Body of pancreas (tissue), 4 donors: ENCODE measurements at regions not wholly inside any gene's neighbourhood (a gene's known extent, or its start where the extent isn't known, plus 50 kb on each side); places are given as distances from the start of the nearest gene placed in this dataset.

Source experiments
- ATAC-seq: fragments of 150-250 bp; one replicate; pipeline ENCODE4 v1.9.1; 2016
- DNase-seq, 4 donors: peaks; one replicate each; pipeline ENCODE4 v3.0.0-alpha.2; 2019
- H3K27ac ChIP-seq, 4 donors: fragments of 200-600 bp; sonication (generic); 1 replicate in 3 of 4; 2 replicates in 1 of 4; pipeline versions ENCODE4 v1.5.1 to v1.6.1; 2016 to 2019; ENCODE audit warnings: mild to moderate bottlenecking in 1 of 4, mixed read lengths in 1 of 4, moderate library complexity in 1 of 4
- H3K27me3 ChIP-seq, 2 donors: fragments of 200-600 bp; sonication (generic); one replicate each; pipeline ENCODE4 v1.6.0; 2016; ENCODE audit warnings: mild to moderate bottlenecking in 1 of 2
- H3K36me3 ChIP-seq, 2 donors: fragments of 200-600 bp; sonication (generic); replicated peaks in 1 of 2; 2 replicates each; pipeline ENCODE4 v1.5.1; 2016; ENCODE audit warnings: low read depth in 2 of 2; ENCODE audit not compliant: insufficient read depth in 1 of 2
- H3K4me1 ChIP-seq: fragments of 200-600 bp; sonication (generic); one replicate; pipeline ENCODE4 v1.6.0; 2016
- H3K4me3 ChIP-seq, 2 donors: fragments of 200-600 bp; sonication (generic); 1 replicate in 1 of 2; 2 replicates in 1 of 2; pipeline ENCODE4 v1.5.1; 2016 to 2019
- H3K9me3 ChIP-seq, 3 donors: fragments of 200-600 bp; sonication (generic); 1 replicate in 2 of 3; 2 replicates in 1 of 3; pipeline ENCODE4 v1.5.1; 2016
- CTCF ChIP-seq, 7 experiments: fragments of 450-650 bp in 4 of 7; fragments of 200-600 bp in 3 of 7; sonication (generic) in 3 of 7; IDR thresholded peaks; one replicate each; pipeline ENCODE4 v1.5.1; 2016 to 2019; ENCODE audit warnings: antibody characterized with exemption in 7 of 7
- POLR2A ChIP-seq, 3 donors: fragments of 450-650 bp; IDR thresholded peaks; one replicate each; pipeline ENCODE4 v1.6.1; 2016; ENCODE audit warnings: antibody characterized with exemption in 3 of 3, mild to moderate bottlenecking in 2 of 3
- WGBS, 2 donors: methylation state at CpG; one replicate each; pipeline ENCODE4 v1.1.5; 2017; 5-methylcytosine and 5-hydroxymethylcytosine counted together
- intact Hi-C: fragments of 100-400 bp; cut with DNase I; formaldehyde crosslinking; loops from one replicate; pipeline ENCODE4 v1.15.1; 2023

DNA sequence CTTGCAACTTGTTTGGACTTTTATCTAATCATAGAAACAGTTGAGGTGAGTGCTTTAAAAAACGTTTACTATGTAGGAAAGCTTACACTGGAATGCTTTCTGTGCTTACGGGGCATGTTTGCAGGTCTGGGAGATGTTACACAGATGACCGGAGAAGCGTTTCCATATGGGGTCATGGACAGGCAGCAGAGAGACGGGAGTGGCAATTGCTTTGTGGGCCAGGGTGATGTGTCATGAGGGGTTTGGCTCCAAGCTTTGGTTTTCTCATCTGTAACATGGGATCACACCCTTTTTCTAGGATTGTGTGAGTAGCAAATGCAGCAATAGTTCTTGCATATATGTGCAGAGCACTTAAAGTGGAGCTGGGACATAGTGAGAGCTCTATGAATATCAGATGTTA lies 174.8 kb upstream of the MKI67 start:
- Histone ChIP-seq H3K27me3 (no peaks in the 10 kb centered on the region), H3K4me3 (no peak overlapping the region), H3K27ac (no peak overlapping the region), H3K9me3 (no peaks in the 10 kb centered on the region), H3K36me3 (no peaks in the 10 kb centered on the region), H3K4me1 (no peaks in the 10 kb centered on the region)
- intact Hi-C loops = no loop called here
- no peak for ATAC-seq
- TF ChIP-seq POLR2A (IDR thresholded peaks at IDR 0.05) (no peak), CTCF (IDR thresholded peaks at IDR 0.05) (no peak)
- 58 to 69% methylated on average over 5 of the region's 5 CpGs for WGBS, 2 donors
- DNase-seq = no peak

DNA sequence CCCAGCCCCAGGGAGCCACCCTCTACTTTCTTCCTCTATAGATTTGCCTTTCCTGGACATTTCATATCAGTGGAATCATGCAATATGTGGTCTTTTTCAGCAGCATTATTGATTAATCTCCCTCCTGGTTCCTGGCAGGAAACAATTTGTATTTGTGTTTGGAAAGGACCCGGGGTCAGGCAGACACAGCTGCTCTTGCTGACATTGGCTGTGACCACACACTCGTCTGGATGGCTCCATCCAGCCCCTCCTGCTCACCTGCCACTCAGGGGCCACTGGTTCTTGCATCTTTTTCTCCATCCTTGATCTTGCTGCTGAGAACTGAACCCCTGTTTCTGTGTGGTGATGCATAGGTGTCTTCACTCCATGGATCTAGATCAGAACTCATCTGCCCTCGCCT lies 176.6 kb upstream of the MKI67 start:
- H3K9me3 ChIP-seq = no peaks in the 10 kb centered on the region
- no peaks in the 10 kb centered on the region for H3K36me3 ChIP-seq
- ATAC-seq = no peak
- no peak for DNase-seq
- H3K27me3 ChIP-seq = no peaks in the 10 kb centered on the region
- H3K27ac ChIP-seq = no peak overlapping the region
- intact Hi-C loops = no loop called here
- 26 to 33% methylated on average over 3 of the region's 3 CpGs for WGBS, 2 donors
- no peaks in the 10 kb centered on the region for H3K4me1 ChIP-seq
- H3K4me3 ChIP-seq = no peak overlapping the region
- TF ChIP-seq CTCF (IDR thresholded peaks at IDR 0.05) = no peak
- no peak for TF ChIP-seq POLR2A (IDR thresholded peaks at IDR 0.05)

- 48 to 52% methylated on average over 5 of the region's 5 CpGs for WGBS, 2 donors
- ATAC-seq (no peak), DNase-seq (no peak)
- no peaks in the 10 kb centered on the region for H3K4me1 ChIP-seq
- H3K4me3 ChIP-seq = no peak overlapping the region
- H3K9me3 ChIP-seq = no peaks in the 10 kb centered on the region
- no peaks in the 10 kb centered on the region for H3K36me3 ChIP-seq
- H3K27me3 ChIP-seq = no peaks in the 10 kb centered on the region
- no peak overlapping the region for H3K27ac ChIP-seq
- no peak for TF ChIP-seq POLR2A (IDR thresholded peaks at IDR 0.05)
- intact Hi-C loops = no loop called here
These were observed 178.0 kb upstream of the MKI67 start for GRCh38 chr10:128304271-128304670.

DNA sequence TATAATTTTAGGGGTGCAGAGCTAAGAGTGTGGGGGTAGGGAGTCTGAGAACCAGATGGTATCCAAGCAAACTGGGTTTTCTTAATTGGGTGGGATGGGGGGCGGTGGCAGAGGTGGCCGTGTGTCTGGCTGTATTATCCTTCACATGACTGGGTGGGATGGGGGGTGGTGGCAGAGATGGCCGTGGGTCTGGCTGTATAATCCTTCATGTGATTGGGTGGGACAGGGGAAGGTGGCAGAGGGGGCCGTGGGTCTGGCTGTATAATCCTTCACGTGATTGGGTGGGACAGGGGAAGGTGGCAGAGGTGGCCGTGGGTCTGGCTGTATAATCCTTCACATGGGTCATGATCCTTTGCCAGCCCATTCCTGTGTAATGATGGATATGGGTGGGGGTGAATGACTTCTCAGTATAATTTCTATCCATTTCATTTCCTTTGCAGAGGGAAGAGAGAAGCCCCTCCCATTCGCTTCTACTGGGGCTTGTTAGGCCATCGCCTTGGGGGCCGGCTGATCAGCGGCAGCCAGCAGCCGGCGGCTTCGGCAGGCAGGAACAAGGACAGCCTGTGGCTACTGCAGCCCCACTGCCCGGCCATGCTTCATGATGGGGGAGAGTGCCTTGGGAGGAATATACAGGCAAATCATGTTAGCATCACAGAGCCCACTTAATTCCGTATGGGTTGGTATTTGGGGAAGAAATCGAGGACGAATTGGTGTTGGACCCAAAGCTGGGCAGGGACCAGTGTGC lies 179.6 kb upstream of the MKI67 start:
- Histone ChIP-seq H3K4me3 (no peak overlapping the region), H3K36me3 (no peaks in the 10 kb centered on the region), H3K27me3 (no peaks in the 10 kb centered on the region), H3K4me1 (no peaks in the 10 kb centered on the region), H3K9me3 (no peaks in the 10 kb centered on the region), H3K27ac (no peak overlapping the region)
- WGBS, 2 donors = 60 to 61% methylated on average over 16 to 17 of the region's 17 CpGs
- no peak for TF ChIP-seq CTCF (IDR thresholded peaks at IDR 0.05)
- TF ChIP-seq POLR2A (IDR thresholded peaks at IDR 0.05) = no peak
- ATAC-seq (no peak), DNase-seq (no peak)
- intact Hi-C loops = no loop called here

DNA sequence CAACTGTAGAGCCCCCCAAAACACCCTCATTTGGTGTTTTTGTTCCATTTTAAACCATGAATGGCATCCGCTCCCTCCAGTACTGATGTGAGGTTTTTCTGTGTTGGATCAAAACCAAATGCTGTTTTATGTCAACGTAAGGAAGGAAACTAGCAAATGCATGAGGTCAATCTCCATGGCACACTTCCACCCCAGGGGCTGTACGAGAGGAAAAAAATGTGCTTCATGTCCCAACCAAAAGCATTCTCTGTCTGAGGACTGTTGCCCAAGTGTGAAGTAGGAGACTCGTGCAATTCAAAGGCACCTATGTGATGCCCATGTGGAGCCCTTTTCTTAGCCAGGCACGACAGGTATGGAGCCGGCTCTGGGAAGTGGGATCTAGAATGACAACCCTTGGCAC lies 180.3 kb upstream of the MKI67 start:
- intact Hi-C loops = no loop called here
- Histone ChIP-seq H3K27me3 (no peaks in the 10 kb centered on the region), H3K36me3 (no peaks in the 10 kb centered on the region), H3K27ac (no peak overlapping the region), H3K9me3 (no peaks in the 10 kb centered on the region), H3K4me3 (no peak overlapping the region), H3K4me1 (no peaks in the 10 kb centered on the region)
- DNase-seq = no peak
- no peak for ATAC-seq
- WGBS, 2 donors = 46 to 55% methylated on average over 6 of the region's 6 CpGs
- TF ChIP-seq POLR2A (IDR thresholded peaks at IDR 0.05) (no peak), CTCF (IDR thresholded peaks at IDR 0.05) (no peak)
